HUDEP-2 (cell line): ENCODE measurements at regions not wholly inside any gene's neighbourhood (a gene's known extent, or its start where the extent isn't known, plus 50 kb on each side); places are given as distances from the start of the nearest gene placed in this dataset.
"Not testable (repeated sequence)": the region's sequence is repeated elsewhere in the genome, so short reads cannot be mapped to it uniquely, and the experiment has no call there.

Experiments used
- DNase-seq, 76 experiments: peaks; one replicate each; lab custom pipeline; 2025; ENCODE audit not compliant: unreplicated experiment in 76 of 76; lab: John Stamatoyannopoulos, UW

- no peak for DNase-seq
Measured at GRCh38 chr9:99472240-99472915, 250.3 kb downstream of the SEC61B start.

GRCh38 chr9:99472916-99473245, 250.8 kb downstream of the SEC61B start:
- DNase-seq: no peak

GRCh38 chr9:99474186-99474585, 252.1 kb downstream of the SEC61B start:
- DNase-seq: no peak

DNA sequence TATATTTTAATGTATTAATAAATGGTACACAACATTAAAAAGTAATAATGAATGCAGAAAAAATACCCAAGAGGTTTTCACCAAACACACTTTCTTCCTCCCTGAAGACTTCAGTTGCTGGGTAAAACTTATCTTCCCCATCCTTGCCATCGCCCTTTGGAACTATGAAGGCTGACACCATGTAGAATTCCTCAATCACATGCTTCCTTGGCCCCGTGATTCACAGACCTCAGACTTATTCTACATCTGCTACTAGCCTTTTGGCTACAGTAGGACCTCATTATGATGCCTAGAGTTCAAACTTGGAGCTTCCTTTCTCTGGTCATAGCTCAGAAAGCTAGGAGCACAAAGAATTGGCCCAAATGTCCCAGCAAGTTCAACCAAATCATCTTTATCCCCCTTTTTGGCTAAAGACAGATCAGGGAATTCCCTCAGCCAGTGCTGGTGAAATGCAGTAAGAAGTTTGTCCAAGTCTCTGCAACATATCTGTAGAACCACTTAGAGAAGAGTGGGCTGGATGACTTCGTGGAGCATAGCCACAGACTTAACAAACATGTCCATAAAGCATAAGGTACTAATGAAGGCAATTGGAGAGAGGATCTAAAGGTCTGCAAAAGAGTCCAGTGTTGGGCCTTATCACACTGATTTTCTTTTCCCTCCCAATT, 253.5 kb downstream of the SEC61B start:
- DNase-seq: no peak

DNA sequence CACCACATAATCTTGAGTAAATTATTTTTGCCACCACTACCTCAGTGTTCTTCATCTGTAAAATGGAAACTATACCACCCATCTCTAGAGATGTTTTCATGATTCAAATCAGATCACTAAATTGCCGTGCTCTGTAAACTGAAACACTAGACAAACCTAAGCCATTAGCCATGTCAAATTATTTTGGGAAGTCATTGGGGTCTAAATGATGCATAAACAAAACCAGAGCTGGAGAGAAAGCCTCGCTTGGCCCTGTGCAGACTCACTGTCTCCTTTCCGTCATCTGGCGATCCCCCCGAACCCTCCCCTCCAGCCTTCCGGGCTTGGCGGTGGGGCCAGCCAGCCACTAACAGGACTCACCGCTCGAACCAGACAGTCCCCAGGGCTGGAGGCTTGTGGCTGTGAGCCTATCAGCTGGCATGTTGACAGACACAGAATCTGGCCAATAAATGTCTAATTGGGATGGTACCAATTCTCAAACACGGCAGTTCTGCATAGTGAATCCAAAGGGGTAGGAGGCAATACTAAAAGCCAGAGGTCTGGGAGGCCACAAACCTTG, 256.5 kb downstream of the SEC61B start:
- DNase-seq: no peak

DNA sequence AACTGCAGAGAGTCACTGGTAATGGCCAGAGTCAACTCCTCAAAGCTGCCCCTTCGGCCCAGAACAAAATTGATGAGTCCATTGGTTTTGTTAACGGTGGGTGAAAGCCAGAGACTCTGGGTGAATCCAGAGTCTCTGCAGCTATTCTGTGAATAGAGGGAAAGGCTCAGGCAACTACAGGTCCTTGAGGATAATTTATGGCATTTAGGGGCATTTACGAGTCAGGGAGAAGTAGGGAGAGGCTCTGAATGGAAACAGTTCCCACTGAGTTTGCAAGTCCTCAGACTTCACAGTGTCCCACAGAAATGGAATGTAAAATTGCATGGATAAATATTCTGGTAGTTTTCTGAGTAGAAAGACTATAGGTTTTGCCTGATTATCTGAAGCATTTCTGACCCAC, 257.8 kb downstream of the SEC61B start:
- no peak for DNase-seq

DNA sequence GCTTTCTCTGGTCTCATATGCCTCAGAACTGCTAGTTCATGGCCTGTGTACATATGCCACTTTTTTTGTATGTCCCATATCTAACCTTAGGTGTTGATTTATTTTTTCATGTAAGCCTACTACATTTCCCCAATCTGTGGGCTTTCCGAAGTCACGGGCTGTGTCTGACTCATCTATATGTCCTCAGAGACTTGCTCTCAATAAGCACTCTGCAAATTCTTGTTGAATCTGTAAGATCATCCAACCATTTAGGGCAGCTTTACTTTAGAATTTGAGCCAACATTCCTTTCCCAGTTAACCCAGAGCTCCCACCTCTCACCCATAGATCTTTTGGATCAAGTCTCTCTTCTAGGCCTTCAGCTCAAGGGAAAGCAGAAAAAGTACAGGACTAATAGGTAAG, 263.4 kb downstream of the SEC61B start:
- no peak for DNase-seq

DNA sequence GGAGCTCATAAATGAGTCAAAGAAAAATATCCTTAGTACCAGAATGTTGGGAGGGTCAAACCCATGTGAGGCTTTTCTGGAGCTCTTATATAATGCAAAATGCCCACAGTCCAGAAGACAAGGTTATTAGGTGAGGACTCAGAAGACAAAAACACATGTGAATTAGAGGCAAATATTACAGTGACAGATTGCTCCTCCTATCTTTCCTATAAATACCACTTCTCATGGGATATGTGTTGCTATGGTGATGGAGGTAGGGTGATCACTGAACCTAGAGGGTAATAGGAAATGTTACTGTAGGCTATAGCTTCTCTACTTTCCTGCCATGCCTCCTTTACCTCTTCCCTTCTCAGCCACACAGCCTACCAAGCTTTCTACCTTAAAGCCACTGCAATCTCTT, 264.6 kb downstream of the SEC61B start:
- no peak for DNase-seq

- no peak for DNase-seq
Measured at GRCh38 chr9:99488131-99489059, 266.3 kb downstream of the SEC61B start.

DNA sequence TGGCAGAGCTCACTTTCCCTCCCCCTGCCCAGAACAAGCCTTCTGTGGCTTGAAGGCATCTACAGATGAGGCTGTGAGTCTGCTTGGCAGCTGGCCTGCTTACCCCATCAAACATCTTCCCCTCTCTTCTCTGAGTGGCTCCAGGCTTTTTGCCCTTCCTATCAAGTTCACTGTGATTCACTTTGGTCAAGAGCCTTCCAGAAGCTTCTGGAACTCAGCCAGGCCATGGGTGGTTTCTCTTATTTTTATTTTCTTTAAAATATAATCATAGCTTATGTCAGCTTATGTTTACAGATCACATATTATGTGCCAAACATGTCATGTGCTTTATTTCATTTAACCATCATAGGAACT, 267.0 kb downstream of the SEC61B start:
- DNase-seq: no peak

- no peak for DNase-seq
Measured at GRCh38 chr9:99490729-99491128, 268.6 kb downstream of the SEC61B start.

DNA sequence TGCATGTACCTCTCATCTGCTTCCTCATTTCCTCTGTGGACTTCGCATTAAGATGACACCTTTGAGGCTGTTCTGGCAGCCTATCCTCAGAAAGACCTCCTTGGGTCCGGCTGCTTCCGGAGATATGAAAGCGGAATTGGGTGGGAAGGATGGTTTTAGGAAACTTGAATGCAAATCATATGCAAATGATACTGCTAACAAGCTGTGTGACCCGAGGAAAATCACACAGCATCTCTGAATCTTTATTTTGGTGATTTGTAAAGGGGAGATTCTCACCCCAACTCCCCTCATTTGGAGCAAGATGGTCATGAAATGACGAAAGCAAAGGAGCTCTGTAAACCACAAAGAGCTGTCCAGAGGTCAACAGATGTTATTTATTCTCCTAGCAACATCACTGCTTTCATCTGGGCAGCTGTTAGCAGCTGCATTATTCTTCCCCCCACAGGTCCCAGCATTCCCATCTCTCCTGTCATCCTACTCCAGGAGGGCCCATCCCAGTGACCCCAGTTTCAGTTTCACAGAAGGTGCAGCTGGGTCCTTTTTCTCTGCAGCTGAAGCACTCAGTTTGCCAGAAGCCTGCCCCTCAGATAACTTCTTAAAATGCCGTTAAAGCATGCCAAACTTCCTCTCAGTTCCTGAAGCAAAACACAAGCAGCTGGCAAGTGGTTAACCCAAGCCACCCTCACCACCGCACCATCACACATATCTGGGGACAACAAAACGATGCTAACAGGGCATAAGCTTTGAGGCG, 269.5 kb downstream of the SEC61B start:
- DNase-seq: no peak

DNA sequence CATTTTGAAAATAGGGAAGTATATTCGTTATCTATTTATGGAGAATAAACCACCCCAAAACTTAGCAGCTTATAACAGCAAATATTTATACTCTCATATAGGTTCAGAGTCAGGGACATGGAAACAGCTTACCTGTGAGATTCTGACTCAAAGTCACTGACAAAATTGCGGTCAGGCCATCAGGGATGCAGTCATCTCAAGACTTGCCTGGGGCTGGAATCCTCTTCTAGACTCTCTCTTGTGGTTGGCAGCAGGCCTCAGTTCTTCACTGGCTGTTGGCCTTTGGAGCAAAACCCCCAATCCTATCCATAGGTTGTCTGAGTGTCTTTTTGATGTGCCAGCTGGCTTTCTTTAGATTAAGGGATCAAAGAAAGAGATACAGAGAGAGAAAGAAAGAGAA, 275.6 kb downstream of the SEC61B start:
- no peak for DNase-seq

- not testable (repeated sequence) for DNase-seq
Measured at GRCh38 chr9:99498979-99499378, 276.9 kb downstream of the SEC61B start.

DNA sequence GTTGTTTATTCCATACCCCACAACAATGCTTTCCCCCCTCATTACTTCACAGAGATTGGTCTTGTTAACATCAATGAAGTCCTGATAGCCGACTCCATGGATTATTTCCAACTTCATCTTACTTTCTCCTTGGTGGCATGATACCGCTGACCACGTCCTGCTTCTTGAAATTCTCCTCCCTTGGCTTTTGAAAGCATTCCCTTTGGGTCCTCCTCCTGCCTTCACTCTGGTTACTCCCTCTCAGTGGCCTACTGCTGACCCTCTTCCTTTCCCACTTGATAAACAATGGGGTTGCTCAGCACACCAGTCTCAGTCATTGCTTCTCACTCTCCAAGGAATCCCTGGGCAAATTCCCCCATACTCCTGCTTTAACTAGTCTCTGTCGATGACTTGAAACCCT, 283.9 kb downstream of the SEC61B start:
- no peak for DNase-seq

DNA sequence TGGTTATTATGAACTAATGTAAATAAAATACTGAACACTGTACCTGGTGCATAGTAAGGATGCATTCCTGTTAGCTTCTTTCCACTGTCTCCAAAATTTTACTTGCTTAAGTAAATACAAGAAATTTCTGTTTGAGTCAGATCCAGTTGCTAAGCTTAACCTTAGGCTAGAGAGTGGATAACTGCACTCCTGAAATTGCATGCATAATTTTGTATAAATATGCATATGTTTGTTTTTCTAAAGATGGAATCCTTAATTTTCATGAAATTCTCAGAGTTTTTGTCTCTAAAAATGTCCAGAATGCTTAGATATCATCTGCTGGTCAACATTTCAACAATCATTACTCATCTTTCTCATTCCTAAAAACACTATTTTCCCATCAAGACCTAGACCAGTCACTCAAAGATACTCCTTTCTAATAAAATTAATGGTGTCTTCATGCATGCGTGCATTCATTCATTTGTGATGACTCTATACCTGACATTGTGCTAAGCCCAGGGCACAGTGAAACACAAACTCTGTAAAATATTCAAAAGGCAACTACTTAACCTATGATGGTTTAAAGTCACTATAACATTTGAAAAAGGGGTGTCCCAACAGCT, 284.8 kb downstream of the SEC61B start:
- no peak for DNase-seq

- no peak for DNase-seq
Measured at GRCh38 chr9:99509065-99509745, 287.1 kb downstream of the SEC61B start.

DNA sequence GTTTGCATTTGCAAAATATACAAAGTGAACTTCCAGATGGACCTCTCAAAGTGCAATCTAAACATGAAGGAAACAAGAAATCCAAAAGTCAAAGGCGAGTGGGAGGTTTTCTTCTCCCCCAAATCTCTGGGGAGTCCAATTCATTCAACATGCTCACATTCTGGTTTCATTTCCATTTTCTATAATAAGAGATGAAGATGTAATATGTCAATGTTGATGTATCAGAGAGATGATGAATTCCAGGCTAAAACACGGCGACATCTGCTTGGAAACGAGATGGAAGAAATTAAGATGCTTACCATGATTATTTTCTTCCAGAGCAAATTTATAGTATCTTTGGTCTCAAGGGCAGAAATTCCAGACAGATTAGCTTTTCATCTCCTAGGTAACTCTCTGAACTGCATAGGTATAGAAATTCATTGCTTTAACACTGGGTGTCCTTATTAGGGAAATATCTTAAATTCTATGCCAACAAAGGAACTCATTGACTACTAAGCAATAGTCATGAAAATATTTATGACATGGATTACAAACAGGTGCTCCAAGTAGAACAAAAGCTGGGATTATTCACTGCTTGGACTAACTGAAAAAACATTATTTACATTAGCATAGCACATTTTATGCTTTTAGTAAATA, 287.9 kb downstream of the SEC61B start:
- DNase-seq: no peak

- no peak for DNase-seq
Measured at GRCh38 chr9:99511723-99512122, 289.6 kb downstream of the SEC61B start.
